ENCODE measurements at regions not wholly inside any gene's neighbourhood (a gene's known extent, or its start where the extent isn't known, plus 50 kb on each side); places are given as distances from the start of the nearest gene placed in this dataset.

GRCh38 chr1:65558215-65558614 lies 137.7 kb downstream of the LEPR start:
- no peak for TF ChIP-seq CTCF (IDR thresholded peaks at IDR 0.05)
- no peak for TF ChIP-seq POLR2A (IDR thresholded peaks at IDR 0.05)

Measured in sigmoid colon (tissue), 3 donors.